ENCODE measurements at regions not wholly inside any gene's neighbourhood (a gene's known extent, or its start where the extent isn't known, plus 50 kb on each side); places are given as distances from the start of the nearest gene placed in this dataset.
"Not testable (repeated sequence)": the region's sequence is repeated elsewhere in the genome, so short reads cannot be mapped to it uniquely, and the experiment has no call there.

DNA sequence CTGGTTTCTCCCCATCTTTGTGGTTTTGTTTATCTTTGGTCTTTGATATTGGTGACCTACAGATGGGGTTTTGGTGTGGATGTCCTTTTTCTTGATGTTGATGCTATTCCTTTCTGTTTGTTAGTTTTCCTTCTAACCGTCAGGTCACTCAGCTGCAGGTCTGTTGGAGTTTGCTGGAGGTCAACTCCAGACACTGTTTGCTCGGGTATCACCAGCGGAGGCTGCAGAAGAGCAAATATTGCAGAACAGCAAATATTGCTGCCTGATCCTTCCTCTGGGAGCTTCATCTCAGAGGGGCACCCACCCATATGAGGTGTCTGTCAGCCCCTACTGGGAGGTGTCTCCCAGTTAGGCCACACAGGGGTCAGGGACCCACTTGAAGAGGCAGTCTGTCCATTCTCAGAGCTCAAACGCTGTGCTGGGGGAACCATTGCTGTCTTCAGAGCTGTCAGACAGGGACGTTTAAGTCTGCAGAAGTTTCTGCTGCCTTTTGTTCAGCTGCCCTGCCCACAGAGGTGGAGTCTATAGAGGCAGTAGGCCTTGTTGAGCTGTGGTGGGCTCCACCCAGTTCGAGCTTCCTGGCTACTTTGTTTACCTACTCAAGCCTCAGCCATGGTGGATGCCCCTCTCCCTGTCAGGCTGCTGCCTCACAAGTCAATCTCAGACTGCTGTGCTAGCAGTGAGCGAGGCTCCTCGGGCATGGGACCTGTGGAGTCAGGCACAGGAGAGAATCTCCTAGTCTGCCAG, 94.8 kb upstream of the BNIP2 start:
- TF ChIP-seq, protein P1, sequence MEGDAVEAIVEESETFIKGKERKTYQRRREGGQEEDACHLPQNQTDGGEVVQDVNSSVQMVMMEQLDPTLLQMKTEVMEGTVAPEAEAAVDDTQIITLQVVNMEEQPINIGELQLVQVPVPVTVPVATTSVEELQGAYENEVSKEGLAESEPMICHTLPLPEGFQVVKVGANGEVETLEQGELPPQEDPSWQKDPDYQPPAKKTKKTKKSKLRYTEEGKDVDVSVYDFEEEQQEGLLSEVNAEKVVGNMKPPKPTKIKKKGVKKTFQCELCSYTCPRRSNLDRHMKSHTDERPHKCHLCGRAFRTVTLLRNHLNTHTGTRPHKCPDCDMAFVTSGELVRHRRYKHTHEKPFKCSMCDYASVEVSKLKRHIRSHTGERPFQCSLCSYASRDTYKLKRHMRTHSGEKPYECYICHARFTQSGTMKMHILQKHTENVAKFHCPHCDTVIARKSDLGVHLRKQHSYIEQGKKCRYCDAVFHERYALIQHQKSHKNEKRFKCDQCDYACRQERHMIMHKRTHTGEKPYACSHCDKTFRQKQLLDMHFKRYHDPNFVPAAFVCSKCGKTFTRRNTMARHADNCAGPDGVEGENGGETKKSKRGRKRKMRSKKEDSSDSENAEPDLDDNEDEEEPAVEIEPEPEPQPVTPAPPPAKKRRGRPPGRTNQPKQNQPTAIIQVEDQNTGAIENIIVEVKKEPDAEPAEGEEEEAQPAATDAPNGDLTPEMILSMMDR (IDR thresholded peaks at IDR 0.05; ENCODE audit: low read depth, low read length): not testable (repeated sequence)
- not testable (repeated sequence) for TF ChIP-seq EZH2phosphoT487 (IDR thresholded peaks at IDR 0.05; ENCODE audit: low read depth)

Data from OCI-LY3 (cell line).